ENCODE measurements at regions not wholly inside any gene's neighbourhood (a gene's known extent, or its start where the extent isn't known, plus 50 kb on each side); places are given as distances from the start of the nearest gene placed in this dataset.

GRCh38 chr16:26806657-26807056 lies 260.1 kb upstream of the C16orf82 start:
- BruUV-seq (replicated peaks), result no TSS peak
- no peaks in the 10 kb centered on the region for H3K79me2 ChIP-seq (ENCODE audit: insufficient read depth, low read length)
- DNase-seq (ENCODE audit: low read depth, low spot score), result no peak
- no peaks in the 10 kb centered on the region for H3K9me2 ChIP-seq (ENCODE audit: insufficient read depth)
- no peaks in the 10 kb centered on the region for H3K9me3 ChIP-seq (ENCODE audit: control insufficient read depth in 1 of 2, insufficient read depth in 1 of 2, low read depth in 1 of 2, low read length in 2 of 2)
- H3K9ac ChIP-seq (ENCODE audit: low read length), result no peak overlapping the region
- CTCF ChIA-PET, result no interaction called here
- TF ChIP-seq RAD21 (IDR thresholded peaks at IDR 0.05; ENCODE audit: low read depth), result no peak
- TF ChIP-seq, protein P1, sequence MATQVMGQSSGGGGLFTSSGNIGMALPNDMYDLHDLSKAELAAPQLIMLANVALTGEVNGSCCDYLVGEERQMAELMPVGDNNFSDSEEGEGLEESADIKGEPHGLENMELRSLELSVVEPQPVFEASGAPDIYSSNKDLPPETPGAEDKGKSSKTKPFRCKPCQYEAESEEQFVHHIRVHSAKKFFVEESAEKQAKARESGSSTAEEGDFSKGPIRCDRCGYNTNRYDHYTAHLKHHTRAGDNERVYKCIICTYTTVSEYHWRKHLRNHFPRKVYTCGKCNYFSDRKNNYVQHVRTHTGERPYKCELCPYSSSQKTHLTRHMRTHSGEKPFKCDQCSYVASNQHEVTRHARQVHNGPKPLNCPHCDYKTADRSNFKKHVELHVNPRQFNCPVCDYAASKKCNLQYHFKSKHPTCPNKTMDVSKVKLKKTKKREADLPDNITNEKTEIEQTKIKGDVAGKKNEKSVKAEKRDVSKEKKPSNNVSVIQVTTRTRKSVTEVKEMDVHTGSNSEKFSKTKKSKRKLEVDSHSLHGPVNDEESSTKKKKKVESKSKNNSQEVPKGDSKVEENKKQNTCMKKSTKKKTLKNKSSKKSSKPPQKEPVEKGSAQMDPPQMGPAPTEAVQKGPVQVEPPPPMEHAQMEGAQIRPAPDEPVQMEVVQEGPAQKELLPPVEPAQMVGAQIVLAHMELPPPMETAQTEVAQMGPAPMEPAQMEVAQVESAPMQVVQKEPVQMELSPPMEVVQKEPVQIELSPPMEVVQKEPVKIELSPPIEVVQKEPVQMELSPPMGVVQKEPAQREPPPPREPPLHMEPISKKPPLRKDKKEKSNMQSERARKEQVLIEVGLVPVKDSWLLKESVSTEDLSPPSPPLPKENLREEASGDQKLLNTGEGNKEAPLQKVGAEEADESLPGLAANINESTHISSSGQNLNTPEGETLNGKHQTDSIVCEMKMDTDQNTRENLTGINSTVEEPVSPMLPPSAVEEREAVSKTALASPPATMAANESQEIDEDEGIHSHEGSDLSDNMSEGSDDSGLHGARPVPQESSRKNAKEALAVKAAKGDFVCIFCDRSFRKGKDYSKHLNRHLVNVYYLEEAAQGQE (IDR thresholded peaks at IDR 0.05; ENCODE audit: low read depth), result no peak
- TF ChIP-seq, protein P2, sequence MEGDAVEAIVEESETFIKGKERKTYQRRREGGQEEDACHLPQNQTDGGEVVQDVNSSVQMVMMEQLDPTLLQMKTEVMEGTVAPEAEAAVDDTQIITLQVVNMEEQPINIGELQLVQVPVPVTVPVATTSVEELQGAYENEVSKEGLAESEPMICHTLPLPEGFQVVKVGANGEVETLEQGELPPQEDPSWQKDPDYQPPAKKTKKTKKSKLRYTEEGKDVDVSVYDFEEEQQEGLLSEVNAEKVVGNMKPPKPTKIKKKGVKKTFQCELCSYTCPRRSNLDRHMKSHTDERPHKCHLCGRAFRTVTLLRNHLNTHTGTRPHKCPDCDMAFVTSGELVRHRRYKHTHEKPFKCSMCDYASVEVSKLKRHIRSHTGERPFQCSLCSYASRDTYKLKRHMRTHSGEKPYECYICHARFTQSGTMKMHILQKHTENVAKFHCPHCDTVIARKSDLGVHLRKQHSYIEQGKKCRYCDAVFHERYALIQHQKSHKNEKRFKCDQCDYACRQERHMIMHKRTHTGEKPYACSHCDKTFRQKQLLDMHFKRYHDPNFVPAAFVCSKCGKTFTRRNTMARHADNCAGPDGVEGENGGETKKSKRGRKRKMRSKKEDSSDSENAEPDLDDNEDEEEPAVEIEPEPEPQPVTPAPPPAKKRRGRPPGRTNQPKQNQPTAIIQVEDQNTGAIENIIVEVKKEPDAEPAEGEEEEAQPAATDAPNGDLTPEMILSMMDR (IDR thresholded peaks at IDR 0.05 in 2 of 3, conservative IDR thresholded peaks at IDR 0.05 in 1 of 3; ENCODE audit: borderline replicate concordance in 1 of 3, insufficient read depth in 1 of 3, low read depth in 2 of 3, low read length in 2 of 3), result no peak
- TF ChIP-seq ZFX (IDR thresholded peaks at IDR 0.05), result no peak
- no peak for TF ChIP-seq ATF3 (IDR thresholded peaks at IDR 0.05)
- TF ChIP-seq EZH2 (IDR thresholded peaks at IDR 0.05), result no peak
- no peak for TF ChIP-seq CBX3 (IDR thresholded peaks at IDR 0.05; ENCODE audit: low read depth)
- TF ChIP-seq YY1 (IDR thresholded peaks at IDR 0.05; ENCODE audit: extremely low read depth, insufficient replicate concordance, low read depth, low read length), result no peak
- no peak for TF ChIP-seq CEBPB (IDR thresholded peaks at IDR 0.05; ENCODE audit: low read depth)
- no peak for TF ChIP-seq TCF7L2 (IDR thresholded peaks at IDR 0.05; ENCODE audit: borderline replicate concordance, extremely low read depth, insufficient read depth, insufficient read length)
- no peak for TF ChIP-seq ZBTB33 (IDR thresholded peaks at IDR 0.05; ENCODE audit: extremely low read depth, insufficient replicate concordance, low read length)
- no peaks in the 10 kb centered on the region for H4K20me1 ChIP-seq (ENCODE audit: insufficient read depth)
- ATAC-seq, result no peak
- no peak overlapping the region for H3K4me3 ChIP-seq (replicated peaks in 1 of 2; ENCODE audit: low read depth in 1 of 2, low read length in 2 of 2)
- no peaks in the 10 kb centered on the region for H3K36me3 ChIP-seq (ENCODE audit: control insufficient read depth in 1 of 2, insufficient read depth in 2 of 2, low read length in 2 of 2)
- H3K27ac ChIP-seq (ENCODE audit: low read depth, low read length), result no peak overlapping the region
- POLR2A ChIA-PET, result no interaction called here
- RAD21 ChIA-PET (ENCODE audit: low non-redundant PET in 1 of 2, low total read pairs in 2 of 2, uncharacterized antibody in 2 of 2, unreplicated experiment in 2 of 2), result no interaction called here
- H2AFZ ChIP-seq (ENCODE audit: low read depth, low read length, poor library complexity, severe bottlenecking), result no peak overlapping the region
- intact Hi-C loops (cut with micrococcal nuclease), result no loop called here
- H3K4me1 ChIP-seq (ENCODE audit: control insufficient read depth in 1 of 2, insufficient read depth in 2 of 2, low read length in 2 of 2), result no peaks in the 10 kb centered on the region
- no peak overlapping the region for H3K4me2 ChIP-seq (ENCODE audit: low read length)
- H3K27me3 ChIP-seq (ENCODE audit: insufficient read depth, low read length), result 0 out of 2 replicates have a peak, but pooled peaks cover 4% of the 10 kb centered on the region
